Spleen (tissue), 11 donors: ENCODE measurements at regions not wholly inside any gene's neighbourhood (a gene's known extent, or its start where the extent isn't known, plus 50 kb on each side); places are given as distances from the start of the nearest gene placed in this dataset.
"Not testable (repeated sequence)": the region's sequence is repeated elsewhere in the genome, so short reads cannot be mapped to it uniquely, and the experiment has no call there.

Experiments
- DNase-seq: peaks from one replicate; pipeline ENCODE4 v3.0.0-alpha.2; 2020
- H3K27ac ChIP-seq, 8 donors: fragments of 200-600 bp; sonication (generic) in 7 of 8; 1 replicate in 4 of 8; 2 replicates in 4 of 8; pipeline versions ENCODE4 v1.5.0 to v1.8.0; 2016 to 2021; ENCODE audit warnings: inconsistent platforms in 4 of 8, mild to moderate bottlenecking in 4 of 8, moderate library complexity in 1 of 8
- H3K27me3 ChIP-seq, 7 donors: fragments of 200-600 bp; sonication (generic) in 6 of 7; replicated peaks in 1 of 7; 1 replicate in 4 of 7; 2 replicates in 3 of 7; pipeline versions ENCODE4 v1.5.0 to v1.8.0; 2016 to 2021; ENCODE audit warnings: inconsistent platforms in 3 of 7, mild to moderate bottlenecking in 1 of 7
- H3K36me3 ChIP-seq, 6 donors: fragments of 200-600 bp; sonication (generic) in 5 of 6; 1 replicate in 4 of 6; 2 replicates in 2 of 6; pipeline versions ENCODE4 v1.5.0 to v1.8.0; 2016 to 2021; ENCODE audit warnings: inconsistent platforms in 2 of 6
- H3K4me1 ChIP-seq, 6 donors: fragments of 200-600 bp; sonication (generic) in 5 of 6; 1 replicate in 3 of 6; 2 replicates in 3 of 6; pipeline versions ENCODE4 v1.5.0 to v1.8.0; 2016 to 2021; ENCODE audit warnings: inconsistent platforms in 3 of 6
- H3K4me3 ChIP-seq, 8 donors: fragments of 200-600 bp; sonication (generic) in 7 of 8; 1 replicate in 4 of 8; 2 replicates in 4 of 8; pipeline versions ENCODE4 v1.5.0 to v1.8.0; 2016 to 2021; ENCODE audit warnings: inconsistent platforms in 4 of 8, mild to moderate bottlenecking in 4 of 8, moderate library complexity in 2 of 8
- H3K9me3 ChIP-seq, 8 donors: fragments of 200-600 bp; sonication (generic) in 7 of 8; 1 replicate in 4 of 8; 2 replicates in 4 of 8; pipeline versions ENCODE4 v1.5.0 to v1.8.0; 2016 to 2021; ENCODE audit warnings: inconsistent platforms in 4 of 8
- CTCF ChIP-seq, 11 experiments: fragments of 200-600 bp in 7 of 11; fragments of 450-650 bp in 4 of 11; sonication (generic) in 4 of 11; IDR thresholded peaks in 8 of 11; conservative IDR thresholded peaks in 3 of 11; 1 replicate in 7 of 11; 2 replicates in 4 of 11; pipeline versions ENCODE4 v1.4.0 to v1.8.0; 2016 to 2021; ENCODE audit warnings: antibody characterized with exemption in 11 of 11, inconsistent platforms in 4 of 11, mild to moderate bottlenecking in 1 of 11
- POLR2A ChIP-seq, 3 donors: fragments of 450-650 bp; IDR thresholded peaks; one replicate each; pipeline ENCODE4 v1.5.1; 2017; ENCODE audit warnings: antibody characterized with exemption in 3 of 3, mild to moderate bottlenecking in 1 of 3
- POLR2AphosphoS5 ChIP-seq, 3 donors: sonication (generic); formaldehyde crosslinking; IDR thresholded peaks; one replicate each; pipeline ENCODE4 v1.5.1; 2017; ENCODE audit warnings: antibody characterized with exemption in 3 of 3
- WGBS, 5 donors: extraction: QIAGEN DNeasy Blood & Tissue Kit in 3 of 5; methylation state at CpG; one replicate each; pipeline versions ENCODE4 v1.1.5 to v1.1.7; 2013 to 2018; 5-methylcytosine and 5-hydroxymethylcytosine counted together
- intact Hi-C: fragments of 100-400 bp; cut with DNase I; formaldehyde crosslinking; loops from one replicate; pipeline ENCODE4 v1.15.0; 2023; ENCODE audit warnings: low total_unique reads
- donor health status: healthy with polysubstance abuse.
- donor health status: DM: no; HTN: no; CAD: no; lungs with moderate emphysema.
- donor health status: DM: no; HTN: no; CAD: no.
- donor health status: Bipolar disorder and iron deficiency.
- donor health status: healthy.
- donor health status: DM: no; HTN: no; CAD: no.
- donor health status: DM: yes; HTN: yes; CAD: no.

- intact Hi-C loops, H3K36me3 ChIP-seq, H3K4me3 ChIP-seq, H3K27me3 ChIP-seq, H3K9me3 ChIP-seq, DNase-seq, H3K27ac ChIP-seq, H3K4me1 ChIP-seq: not testable (repeated sequence)
- WGBS, 5 donors = 75 to 92% (median 90%) methylated on average over 11 of the region's 11 CpGs
These were observed 57.4 kb downstream of the FTHL17 start for GRCh38 chrX:31014474-31014873.

GRCh38 chrX:31012509-31013025 lies 59.3 kb downstream of the FTHL17 start:
- Histone ChIP-seq H3K27me3 (peaks cover 0 to 4% (median 0%) of the 10 kb centered on the region in 7 donors), H3K27ac (no peak overlapping the region), H3K4me3 (no peak overlapping the region), H3K36me3 (no peaks in the 10 kb centered on the region), H3K9me3 (no peaks in the 10 kb centered on the region), H3K4me1 (no peaks in the 10 kb centered on the region)
- intact Hi-C loops = no loop called here
- 78 to 92% (median 86%) methylated on average over 3 to 6 of the region's 6 CpGs for WGBS, 5 donors
- TF ChIP-seq POLR2AphosphoS5 (IDR thresholded peaks at IDR 0.05) = no peak
- TF ChIP-seq POLR2A (IDR thresholded peaks at IDR 0.05) = no peak
- TF ChIP-seq CTCF (IDR thresholded peaks at IDR 0.05 in 8 of 11, conservative IDR thresholded peaks at IDR 0.05 in 3 of 11) = no peak
- no peak for DNase-seq

- peaks cover 0 to 8% (median 0%) of the 10 kb centered on the region in 7 donors for H3K27me3 ChIP-seq
- H3K27ac ChIP-seq = no peak overlapping the region
- TF ChIP-seq POLR2A (IDR thresholded peaks at IDR 0.05) (no peak), POLR2AphosphoS5 (IDR thresholded peaks at IDR 0.05) (no peak), CTCF (IDR thresholded peaks at IDR 0.05 in 8 of 11, conservative IDR thresholded peaks at IDR 0.05 in 3 of 11) (no peak)
- H3K9me3 ChIP-seq = no peaks in the 10 kb centered on the region
- no peaks in the 10 kb centered on the region for H3K4me1 ChIP-seq
- DNase-seq = no peak
- H3K4me3 ChIP-seq = no peak overlapping the region
- intact Hi-C loops = no loop called here
- H3K36me3 ChIP-seq = no peaks in the 10 kb centered on the region
- 63 to 89% (median 77%) methylated on average over 2 to 4 of the region's 4 CpGs for WGBS, 5 donors
These were observed 64.5 kb downstream of the FTHL17 start for GRCh38 chrX:31007321-31007720.

GRCh38 chrX:31006027-31006426 lies 65.8 kb downstream of the FTHL17 start:
- Histone ChIP-seq H3K4me1 (no peaks in the 10 kb centered on the region), H3K36me3 (no peaks in the 10 kb centered on the region), H3K4me3 (no peak overlapping the region), H3K27ac (no peak overlapping the region), H3K27me3 (peaks cover 0 to 8% (median 0%) of the 10 kb centered on the region in 7 donors), H3K9me3 (no peaks in the 10 kb centered on the region)
- WGBS, 5 donors = 64 to 88% (median 71%) methylated on average over 2 of the region's 2 CpGs
- DNase-seq = no peak
- intact Hi-C loops = no loop called here
- TF ChIP-seq POLR2A (IDR thresholded peaks at IDR 0.05) = no peak
- no peak for TF ChIP-seq CTCF (IDR thresholded peaks at IDR 0.05 in 8 of 11, conservative IDR thresholded peaks at IDR 0.05 in 3 of 11)
- TF ChIP-seq POLR2AphosphoS5 (IDR thresholded peaks at IDR 0.05) = no peak

- H3K4me3 ChIP-seq = no peak overlapping the region
- TF ChIP-seq POLR2A (IDR thresholded peaks at IDR 0.05) (no peak), CTCF (IDR thresholded peaks at IDR 0.05 in 8 of 11, conservative IDR thresholded peaks at IDR 0.05 in 3 of 11) (no peak), POLR2AphosphoS5 (IDR thresholded peaks at IDR 0.05) (no peak)
- 54 to 60% (median 58%) methylated on average over 6 of the region's 6 CpGs for WGBS, 5 donors
- H3K36me3 ChIP-seq = no peaks in the 10 kb centered on the region
- no peaks in the 10 kb centered on the region for H3K4me1 ChIP-seq
- no peak for DNase-seq
- no peak overlapping the region for H3K27ac ChIP-seq
- intact Hi-C loops = no loop called here
- H3K9me3 ChIP-seq = no peaks in the 10 kb centered on the region
- no peaks in the 10 kb centered on the region for H3K27me3 ChIP-seq
These were observed 74.4 kb downstream of the FTHL17 start for GRCh38 chrX:30997411-30997810.
